GM04503 (cell line): ENCODE measurements at regions not wholly inside any gene's neighbourhood (a gene's known extent, or its start where the extent isn't known, plus 50 kb on each side); places are given as distances from the start of the nearest gene placed in this dataset.
"Not testable (repeated sequence)": the region's sequence is repeated elsewhere in the genome, so short reads cannot be mapped to it uniquely, and the experiment has no call there.

ENCODE experiments used
- DNase-seq: peaks from one replicate; pipeline ENCODE4 v3.0.0-alpha.2; 2012; ENCODE audit warnings: low read depth

- DNase-seq: not testable (repeated sequence)
Observed at GRCh38 chr15:81822587-81822986, 223.2 kb downstream of the MEX3B start.

DNA sequence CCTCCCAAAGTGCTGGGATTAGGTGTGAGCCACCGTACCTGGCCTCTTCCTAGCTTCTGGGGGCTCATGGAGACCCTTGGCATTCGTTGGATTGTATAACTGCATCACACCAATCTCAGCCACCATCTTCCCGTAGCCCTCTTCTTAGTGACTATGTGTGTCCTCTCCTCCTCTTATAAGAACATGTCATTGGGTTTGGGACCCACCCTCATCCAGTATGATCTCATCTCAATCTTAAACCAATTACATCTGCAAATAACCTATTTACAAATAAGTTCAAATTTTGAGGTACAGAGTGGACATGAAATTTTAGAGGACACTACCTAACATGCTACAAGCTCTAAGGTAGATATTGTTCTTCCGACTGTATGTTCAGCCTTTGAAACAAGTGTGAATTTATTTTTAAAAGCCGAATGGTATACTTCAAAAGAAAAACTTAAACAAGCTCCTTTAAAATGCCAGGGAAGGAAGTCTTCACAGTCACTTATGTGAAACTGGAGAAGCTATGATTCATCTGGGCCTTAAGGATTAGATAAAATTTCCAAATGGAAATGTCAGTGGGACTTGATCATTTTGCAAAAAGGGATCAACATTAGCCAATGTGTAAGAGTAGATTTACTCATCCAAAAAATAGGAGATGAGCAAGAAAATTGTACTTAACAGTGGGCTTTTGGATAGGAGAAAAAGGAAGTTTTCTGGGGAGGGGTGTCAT lies 225.7 kb downstream of the MEX3B start:
- DNase-seq: no peak

DNA sequence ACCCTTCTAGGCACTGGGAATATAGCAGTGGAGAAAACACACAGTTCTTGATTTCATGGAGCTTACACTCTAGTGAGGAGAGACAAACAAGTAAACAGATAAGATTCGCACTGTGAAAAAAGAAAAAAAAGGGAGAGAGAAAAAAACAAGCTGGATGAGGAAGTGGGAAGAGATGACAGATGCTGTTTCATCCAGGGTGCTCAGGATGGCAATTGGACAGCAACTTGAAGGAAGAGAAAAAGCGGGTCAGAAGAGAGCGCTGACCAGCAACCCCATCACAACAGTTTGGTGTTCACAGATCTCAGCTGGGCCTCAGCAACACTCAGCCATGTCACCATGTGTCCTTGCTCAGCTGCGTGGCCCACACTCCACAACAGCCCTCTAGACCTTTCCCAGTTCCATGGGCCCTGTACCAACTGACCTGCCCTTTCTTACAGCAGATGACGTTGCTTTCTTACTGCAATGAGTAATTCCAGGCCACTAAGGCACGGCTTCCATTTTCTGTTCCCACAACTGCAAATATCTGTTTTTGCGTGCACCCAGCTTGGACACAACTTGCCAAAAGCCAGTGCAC lies 230.8 kb downstream of the MEX3B start:
- no peak for DNase-seq

GRCh38 chr15:81813215-81813614 lies 232.6 kb downstream of the MEX3B start:
- no peak for DNase-seq

DNA sequence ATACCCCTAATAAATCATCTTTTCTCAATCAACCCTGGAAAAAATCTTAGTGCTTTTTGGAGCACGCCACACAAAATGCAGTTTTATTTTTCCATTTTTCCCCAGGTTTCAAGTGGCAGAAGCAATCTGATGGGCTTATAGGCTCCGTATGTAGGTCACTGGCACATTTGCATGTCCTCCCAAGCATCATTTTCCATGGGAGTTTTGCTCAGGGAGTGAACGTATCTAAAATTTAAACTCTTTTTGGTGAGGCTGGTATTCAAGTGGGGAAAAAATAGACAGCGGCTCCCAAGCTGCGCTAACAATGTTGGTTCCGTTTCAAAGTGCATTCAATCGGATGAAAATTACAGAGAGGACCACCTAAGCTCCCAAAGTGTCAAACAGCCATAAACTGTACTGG lies 233.4 kb downstream of the MEX3B start:
- no peak for DNase-seq

DNA sequence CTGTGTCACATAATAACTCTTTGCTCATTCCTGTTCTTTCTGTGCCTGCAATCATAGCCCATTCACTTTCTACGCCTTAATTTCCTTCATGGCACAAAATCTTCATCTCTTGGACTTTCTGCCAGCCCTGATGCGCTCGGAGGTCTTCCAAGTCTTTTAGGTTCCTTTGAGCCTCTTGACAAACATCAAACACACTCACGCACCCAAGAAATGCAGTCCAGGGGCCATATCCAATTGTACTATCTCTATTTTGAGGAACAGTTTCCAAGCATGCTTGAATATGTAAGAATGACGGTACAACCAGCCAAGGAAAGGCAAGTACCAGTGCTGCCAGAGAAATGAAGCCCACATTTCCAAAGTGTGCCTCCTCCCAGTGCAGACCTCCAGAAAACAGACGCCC lies 234.1 kb downstream of the MEX3B start:
- DNase-seq: no peak

- DNase-seq: no peak
Observed at GRCh38 chr15:81809543-81809942, 236.3 kb downstream of the MEX3B start.

GRCh38 chr15:81807806-81808205 lies 238.0 kb downstream of the MEX3B start:
- DNase-seq: no peak

DNA sequence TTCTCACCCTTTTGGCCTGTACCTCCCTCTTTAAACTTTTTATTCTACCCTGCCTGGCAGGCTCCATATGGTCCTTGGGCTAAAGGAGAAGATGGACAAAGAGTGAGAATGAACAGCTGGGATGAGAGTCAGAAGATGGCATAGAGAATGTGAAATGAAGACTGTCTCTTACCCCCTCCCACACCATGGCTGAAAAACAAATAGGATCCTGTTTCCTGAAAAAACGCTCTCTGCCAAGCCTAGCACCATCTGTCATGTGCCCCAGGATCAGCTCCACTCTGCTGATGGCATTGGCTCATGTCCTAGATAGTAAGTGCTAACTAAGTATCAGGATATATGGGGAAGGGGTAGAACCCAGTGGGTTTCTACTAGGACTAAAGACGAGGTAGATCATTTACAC lies 238.6 kb downstream of the MEX3B start:
- no peak for DNase-seq

DNA sequence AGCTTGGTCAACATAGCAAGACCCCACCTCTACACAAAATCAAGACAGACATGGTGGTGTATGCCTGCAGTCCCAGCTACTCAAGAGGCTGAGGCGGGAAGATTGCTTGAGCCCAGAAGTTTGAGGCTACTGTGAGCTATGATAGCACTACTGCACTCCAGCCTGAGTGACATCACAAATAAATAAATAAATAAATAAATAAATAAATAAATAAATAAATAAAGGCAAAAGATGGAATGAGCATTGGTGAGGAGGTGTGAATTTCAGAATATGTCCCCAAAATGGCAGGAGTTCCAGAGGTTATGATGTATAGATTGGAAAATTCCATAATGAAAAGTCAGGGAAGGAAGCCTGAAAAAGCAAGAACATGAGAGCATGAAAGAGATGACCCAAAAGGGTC lies 249.9 kb downstream of the MEX3B start:
- no peak for DNase-seq

GRCh38 chr15:81792646-81793045 lies 253.2 kb downstream of the MEX3B start:
- no peak for DNase-seq

- not testable (repeated sequence) for DNase-seq
Observed at GRCh38 chr15:81791322-81791721, 254.5 kb downstream of the MEX3B start.

DNA sequence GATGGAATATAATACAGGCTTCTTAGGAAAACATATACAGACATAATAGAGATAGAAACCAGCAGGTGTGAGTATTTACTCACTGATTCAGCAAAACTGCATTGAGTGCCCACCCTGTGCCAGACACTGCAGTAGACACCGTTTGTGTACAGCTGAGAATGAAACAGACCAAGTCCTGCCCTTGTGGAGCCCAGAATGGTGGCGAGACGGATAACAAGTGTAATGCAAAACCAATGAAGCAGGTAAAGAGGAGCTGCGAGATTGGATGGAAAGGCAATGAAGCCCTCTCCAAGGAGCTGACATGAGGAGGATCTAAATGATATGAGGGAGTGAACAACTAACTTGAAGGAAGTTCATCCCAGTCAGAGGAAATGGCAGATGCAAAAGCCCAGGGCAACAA lies 256.4 kb downstream of the MEX3B start:
- DNase-seq: no peak

DNA sequence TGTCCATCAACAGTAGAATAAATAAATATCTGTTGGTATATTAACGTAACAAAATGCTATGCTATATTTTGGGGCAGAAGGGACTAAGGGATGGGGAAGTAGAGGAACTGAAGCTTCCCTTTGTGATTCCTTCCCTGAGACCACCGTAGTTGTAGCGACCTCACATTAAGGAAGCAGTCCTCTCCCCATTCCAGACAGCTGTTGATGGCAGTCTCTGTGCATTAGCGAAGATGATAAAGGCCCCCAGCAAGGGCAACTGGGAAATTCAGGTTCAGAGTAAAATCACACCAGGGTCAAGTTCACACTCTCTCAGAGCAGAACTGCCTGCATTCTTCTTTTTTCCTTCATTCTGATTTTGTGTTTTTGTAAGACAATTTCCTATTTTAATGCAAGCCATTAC lies 259.0 kb downstream of the MEX3B start:
- DNase-seq: no peak

GRCh38 chr15:81785679-81786078 lies 260.1 kb downstream of the MEX3B start:
- DNase-seq: no peak

DNA sequence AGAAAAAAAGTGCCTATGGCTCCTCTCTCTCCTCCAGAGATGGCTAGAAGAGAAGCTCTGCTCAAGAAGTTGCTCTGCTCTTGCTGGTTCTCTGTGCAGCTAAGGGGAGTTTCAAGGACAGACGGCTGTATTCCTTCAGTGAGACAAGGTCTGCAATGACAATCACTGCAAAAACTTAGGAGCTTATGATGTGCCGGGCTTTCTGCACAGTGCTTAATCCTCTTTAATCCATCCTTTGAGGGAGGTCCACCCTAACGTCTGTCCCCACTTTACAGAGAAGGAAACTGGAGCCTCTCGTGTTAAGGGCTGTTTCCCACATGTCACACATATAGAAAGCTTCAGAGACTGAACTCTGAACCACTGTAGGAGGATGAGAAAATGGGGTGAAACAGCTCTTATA lies 260.6 kb downstream of the MEX3B start:
- DNase-seq: no peak

GRCh38 chr15:81784751-81785150 lies 261.1 kb downstream of the MEX3B start:
- DNase-seq: no peak

DNA sequence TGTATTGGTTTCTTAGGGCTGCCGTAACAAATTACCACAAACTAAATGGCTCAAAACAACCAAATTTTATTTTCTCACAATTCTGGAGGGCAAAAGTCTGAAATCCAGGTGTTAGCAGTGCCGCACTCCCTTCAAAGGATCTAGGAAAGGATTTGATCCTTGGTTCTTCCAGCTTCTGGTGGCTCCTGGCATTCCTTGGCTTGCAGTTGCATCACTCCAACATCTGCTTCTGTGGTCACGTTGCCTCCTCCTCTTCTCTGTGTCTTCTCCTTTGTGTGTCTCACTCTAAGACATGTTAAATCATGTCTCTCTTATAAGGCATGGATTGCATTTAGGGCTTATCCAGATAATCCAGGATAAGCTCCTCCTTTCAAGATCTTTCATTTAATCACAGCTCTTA lies 262.2 kb downstream of the MEX3B start:
- no peak for DNase-seq

- no peak for DNase-seq
Observed at GRCh38 chr15:81783076-81783475, 262.7 kb downstream of the MEX3B start.

GRCh38 chr15:81781395-81781794 lies 264.4 kb downstream of the MEX3B start:
- no peak for DNase-seq

DNA sequence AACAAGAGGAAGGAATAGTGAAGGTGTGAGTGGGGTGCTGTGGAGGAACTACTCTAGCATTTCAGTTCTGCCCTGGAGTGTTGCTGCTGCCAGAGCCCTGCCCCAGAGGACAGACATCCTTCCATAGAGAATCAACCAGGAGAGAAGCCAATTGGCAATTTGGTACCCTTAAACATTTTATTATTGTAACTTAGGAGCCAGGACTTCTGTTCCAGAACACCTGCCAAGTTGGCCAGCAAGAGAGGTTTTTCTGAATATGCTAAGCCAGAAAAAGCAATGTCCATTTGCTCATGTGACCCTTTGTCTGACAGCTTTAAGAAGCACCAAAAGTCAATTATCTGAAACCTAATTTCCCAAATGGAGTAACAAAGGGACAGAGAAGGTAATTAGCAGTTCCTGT lies 264.9 kb downstream of the MEX3B start:
- DNase-seq: no peak

DNA sequence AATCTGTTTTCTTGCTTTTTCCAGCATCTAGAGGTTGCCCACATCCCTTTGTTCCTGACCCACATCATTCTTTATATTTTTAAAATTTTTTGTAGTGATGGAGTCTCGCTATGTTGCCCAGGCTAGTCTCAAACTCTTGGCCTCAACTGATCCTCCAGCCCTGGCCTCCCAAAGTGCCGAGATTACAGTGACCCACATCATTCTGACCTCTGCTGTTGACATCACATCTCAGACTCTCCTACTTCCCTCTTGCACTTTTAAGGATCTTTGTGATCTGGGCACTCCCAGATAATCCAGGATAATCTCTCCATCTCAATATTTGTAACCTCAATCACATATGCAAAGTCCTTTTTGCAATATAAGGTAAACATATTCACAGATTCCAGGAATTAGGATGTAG lies 266.6 kb downstream of the MEX3B start:
- DNase-seq: no peak

- no peak for DNase-seq
Observed at GRCh38 chr15:81777546-81777945, 268.3 kb downstream of the MEX3B start.

DNA sequence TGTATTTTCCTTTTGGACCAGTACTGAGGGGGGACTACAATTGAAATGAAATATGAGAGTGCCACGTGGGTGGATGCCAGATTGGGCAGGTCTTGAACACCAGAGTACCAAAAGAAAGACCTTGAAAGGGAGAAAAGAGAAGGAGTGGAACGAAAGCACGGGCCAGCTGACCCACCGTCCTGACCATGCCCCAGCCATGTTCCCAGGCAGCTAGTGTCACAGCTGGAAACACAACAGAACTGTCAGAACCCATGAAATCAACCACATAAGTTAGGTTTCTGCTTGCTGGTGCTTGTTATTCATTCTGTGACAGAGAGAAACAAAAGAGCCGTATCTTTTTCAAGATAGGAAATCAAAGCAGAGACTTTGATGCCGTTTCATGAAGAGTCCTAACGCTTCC lies 268.8 kb downstream of the MEX3B start:
- no peak for DNase-seq
